Body of pancreas (tissue), 4 donors: ENCODE measurements at regions not wholly inside any gene's neighbourhood (a gene's known extent, or its start where the extent isn't known, plus 50 kb on each side); places are given as distances from the start of the nearest gene placed in this dataset.

Experiments used
- POLR2A ChIP-seq, 3 donors: fragments of 450-650 bp; IDR thresholded peaks; one replicate each; pipeline ENCODE4 v1.6.1; 2016; ENCODE audit warnings: antibody characterized with exemption in 3 of 3, mild to moderate bottlenecking in 2 of 3
- TF ChIP-seq, protein P1 (sequence below), 7 experiments: fragments of 450-650 bp in 4 of 7; fragments of 200-600 bp in 3 of 7; sonication (generic) in 3 of 7; IDR thresholded peaks; one replicate each; pipeline ENCODE4 v1.5.1; 2016 to 2019; ENCODE audit warnings: antibody characterized with exemption in 7 of 7

DNA sequence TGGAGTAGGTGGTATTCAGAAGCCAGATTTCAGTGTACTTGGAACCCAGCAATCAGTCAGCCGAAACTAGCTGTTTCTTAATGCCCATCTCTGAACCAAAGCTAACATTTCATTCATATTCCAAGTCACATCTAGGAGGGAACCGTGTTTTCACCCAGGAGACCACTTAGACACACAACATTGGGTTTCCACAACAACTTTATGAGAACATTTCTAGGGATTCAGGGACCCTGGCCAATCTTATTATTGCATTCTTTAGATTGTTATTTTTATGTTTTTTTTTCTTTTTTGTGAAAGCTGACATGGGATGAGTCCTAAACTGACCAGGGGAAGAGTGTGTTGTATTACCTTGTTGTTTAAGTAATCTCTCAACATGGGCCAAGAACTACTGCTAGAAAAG lies 72.5 kb upstream of the KIAA0040 start:
- TF ChIP-seq POLR2A (IDR thresholded peaks at IDR 0.05), result no peak
- TF ChIP-seq, protein P1, sequence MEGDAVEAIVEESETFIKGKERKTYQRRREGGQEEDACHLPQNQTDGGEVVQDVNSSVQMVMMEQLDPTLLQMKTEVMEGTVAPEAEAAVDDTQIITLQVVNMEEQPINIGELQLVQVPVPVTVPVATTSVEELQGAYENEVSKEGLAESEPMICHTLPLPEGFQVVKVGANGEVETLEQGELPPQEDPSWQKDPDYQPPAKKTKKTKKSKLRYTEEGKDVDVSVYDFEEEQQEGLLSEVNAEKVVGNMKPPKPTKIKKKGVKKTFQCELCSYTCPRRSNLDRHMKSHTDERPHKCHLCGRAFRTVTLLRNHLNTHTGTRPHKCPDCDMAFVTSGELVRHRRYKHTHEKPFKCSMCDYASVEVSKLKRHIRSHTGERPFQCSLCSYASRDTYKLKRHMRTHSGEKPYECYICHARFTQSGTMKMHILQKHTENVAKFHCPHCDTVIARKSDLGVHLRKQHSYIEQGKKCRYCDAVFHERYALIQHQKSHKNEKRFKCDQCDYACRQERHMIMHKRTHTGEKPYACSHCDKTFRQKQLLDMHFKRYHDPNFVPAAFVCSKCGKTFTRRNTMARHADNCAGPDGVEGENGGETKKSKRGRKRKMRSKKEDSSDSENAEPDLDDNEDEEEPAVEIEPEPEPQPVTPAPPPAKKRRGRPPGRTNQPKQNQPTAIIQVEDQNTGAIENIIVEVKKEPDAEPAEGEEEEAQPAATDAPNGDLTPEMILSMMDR (IDR thresholded peaks at IDR 0.05), result no peak
